Limb (tissue), 2 donors: ENCODE measurements at regions not wholly inside any gene's neighbourhood (a gene's known extent, or its start where the extent isn't known, plus 50 kb on each side); places are given as distances from the start of the nearest gene placed in this dataset.
A peak's percentile ranks its signal among the peaks of the same experiment; 100 is the strongest.

Experiments used
- DNase-seq, 2 donors: peaks; one replicate each; pipeline ENCODE4 v3.0.0-alpha.2; 2016; ENCODE audit errors: extremely low spot score in 2 of 2

- DNase-seq, result peak in 1 of 2 donors; percentile 48
Observed at GRCh38 chr11:91257667-91258066, 967.0 kb upstream of the FAT3 start.

- peak; percentile 37 to 58 for DNase-seq
Observed at GRCh38 chr11:91248199-91248807, 976.3 kb upstream of the FAT3 start.

- DNase-seq, result no peak
Observed at GRCh38 chr11:91247009-91247735, 977.4 kb upstream of the FAT3 start.

GRCh38 chr11:91244912-91245311 is 979.7 kb upstream of the FAT3 start:
- DNase-seq, result no peak

- no peak for DNase-seq
Observed at GRCh38 chr11:91243630-91244029, 981.0 kb upstream of the FAT3 start.

GRCh38 chr11:91243051-91243450 is 981.6 kb upstream of the FAT3 start:
- no peak for DNase-seq

GRCh38 chr11:91241226-91241625 is 983.4 kb upstream of the FAT3 start:
- DNase-seq, result no peak

GRCh38 chr11:91239359-91239758 is 985.3 kb upstream of the FAT3 start:
- no peak for DNase-seq

GRCh38 chr11:91231226-91231625 is 993.4 kb upstream of the FAT3 start:
- DNase-seq, result no peak

GRCh38 chr11:91230647-91231046 is 994.0 kb upstream of the FAT3 start:
- DNase-seq, result no peak

GRCh38 chr11:91222830-91223229 is 1000.0 kb upstream of the CHORDC1 start:
- DNase-seq, result no peak

GRCh38 chr11:91220476-91221202 is 997.8 kb upstream of the CHORDC1 start:
- DNase-seq, result no peak

- DNase-seq, result peak in 1 of 2 donors; percentile 44
Observed at GRCh38 chr11:91219535-91219934, 996.7 kb upstream of the CHORDC1 start.

GRCh38 chr11:91209751-91210150 is 986.9 kb upstream of the CHORDC1 start:
- no peak for DNase-seq

GRCh38 chr11:91209306-91209705 is 986.5 kb upstream of the CHORDC1 start:
- DNase-seq, result no peak

- no peak for DNase-seq
Observed at GRCh38 chr11:91199866-91200265, 977.0 kb upstream of the CHORDC1 start.

- no peak for DNase-seq
Observed at GRCh38 chr11:91194546-91194945, 971.7 kb upstream of the CHORDC1 start.

GRCh38 chr11:91188484-91188883 is 965.6 kb upstream of the CHORDC1 start:
- no peak for DNase-seq

- DNase-seq, result peak in 1 of 2 donors; percentile 30
Observed at GRCh38 chr11:91187314-91187713, 964.5 kb upstream of the CHORDC1 start.

- no peak for DNase-seq
Observed at GRCh38 chr11:91178366-91178765, 955.5 kb upstream of the CHORDC1 start.

GRCh38 chr11:91174734-91175133 is 951.9 kb upstream of the CHORDC1 start:
- DNase-seq, result no peak

GRCh38 chr11:91174193-91174592 is 951.3 kb upstream of the CHORDC1 start:
- no peak for DNase-seq

GRCh38 chr11:91173701-91174100 is 950.9 kb upstream of the CHORDC1 start:
- no peak for DNase-seq
